Loucy (cell line): ENCODE measurements at regions not wholly inside any gene's neighbourhood (a gene's known extent, or its start where the extent isn't known, plus 50 kb on each side); places are given as distances from the start of the nearest gene placed in this dataset.

ENCODE experiments used
- EZH2phosphoT487 ChIP-seq: fragments of 200-600 bp; IDR thresholded peaks from 2 replicates; pipeline ENCODE4 v1.6.1; 2018; ENCODE audit warnings: antibody characterized with exemption, mild to moderate bottlenecking, moderate library complexity, borderline replicate concordance
- TF ChIP-seq, protein P1 (sequence below): fragments of 200-600 bp; sonication (generic); conservative IDR thresholded peaks from 2 replicates; pipeline ENCODE4 v1.5.1; 2014; ENCODE audit warnings: mild to moderate bottlenecking, antibody characterized with exemption, low read length

DNA sequence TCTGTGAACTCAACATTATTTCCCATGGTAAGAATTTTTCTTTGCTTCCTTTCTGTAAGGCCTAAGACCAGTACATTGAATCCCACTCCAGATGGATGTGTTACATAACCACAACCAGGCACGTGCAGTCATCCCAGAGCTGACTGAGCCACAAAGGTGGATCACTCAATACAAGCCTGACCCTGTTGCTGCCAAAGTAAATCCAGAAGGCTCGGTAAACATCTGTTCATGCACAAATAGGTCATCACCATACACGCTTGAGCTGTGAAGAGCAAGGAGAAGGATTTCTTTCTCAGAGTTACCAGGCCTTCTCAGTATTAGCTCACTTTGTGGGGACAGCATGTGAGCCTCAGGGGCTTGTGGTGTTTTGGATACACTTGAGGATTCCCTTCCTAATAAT lies 791.4 kb upstream of the FANCL start:
- TF ChIP-seq, protein P1, sequence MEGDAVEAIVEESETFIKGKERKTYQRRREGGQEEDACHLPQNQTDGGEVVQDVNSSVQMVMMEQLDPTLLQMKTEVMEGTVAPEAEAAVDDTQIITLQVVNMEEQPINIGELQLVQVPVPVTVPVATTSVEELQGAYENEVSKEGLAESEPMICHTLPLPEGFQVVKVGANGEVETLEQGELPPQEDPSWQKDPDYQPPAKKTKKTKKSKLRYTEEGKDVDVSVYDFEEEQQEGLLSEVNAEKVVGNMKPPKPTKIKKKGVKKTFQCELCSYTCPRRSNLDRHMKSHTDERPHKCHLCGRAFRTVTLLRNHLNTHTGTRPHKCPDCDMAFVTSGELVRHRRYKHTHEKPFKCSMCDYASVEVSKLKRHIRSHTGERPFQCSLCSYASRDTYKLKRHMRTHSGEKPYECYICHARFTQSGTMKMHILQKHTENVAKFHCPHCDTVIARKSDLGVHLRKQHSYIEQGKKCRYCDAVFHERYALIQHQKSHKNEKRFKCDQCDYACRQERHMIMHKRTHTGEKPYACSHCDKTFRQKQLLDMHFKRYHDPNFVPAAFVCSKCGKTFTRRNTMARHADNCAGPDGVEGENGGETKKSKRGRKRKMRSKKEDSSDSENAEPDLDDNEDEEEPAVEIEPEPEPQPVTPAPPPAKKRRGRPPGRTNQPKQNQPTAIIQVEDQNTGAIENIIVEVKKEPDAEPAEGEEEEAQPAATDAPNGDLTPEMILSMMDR = no peak
- no peak for TF ChIP-seq EZH2phosphoT487
